ENCODE measurements at regions not wholly inside any gene's neighbourhood (a gene's known extent, or its start where the extent isn't known, plus 50 kb on each side); places are given as distances from the start of the nearest gene placed in this dataset.
"Not testable (repeated sequence)": the region's sequence is repeated elsewhere in the genome, so short reads cannot be mapped to it uniquely, and the experiment has no call there.

DNA sequence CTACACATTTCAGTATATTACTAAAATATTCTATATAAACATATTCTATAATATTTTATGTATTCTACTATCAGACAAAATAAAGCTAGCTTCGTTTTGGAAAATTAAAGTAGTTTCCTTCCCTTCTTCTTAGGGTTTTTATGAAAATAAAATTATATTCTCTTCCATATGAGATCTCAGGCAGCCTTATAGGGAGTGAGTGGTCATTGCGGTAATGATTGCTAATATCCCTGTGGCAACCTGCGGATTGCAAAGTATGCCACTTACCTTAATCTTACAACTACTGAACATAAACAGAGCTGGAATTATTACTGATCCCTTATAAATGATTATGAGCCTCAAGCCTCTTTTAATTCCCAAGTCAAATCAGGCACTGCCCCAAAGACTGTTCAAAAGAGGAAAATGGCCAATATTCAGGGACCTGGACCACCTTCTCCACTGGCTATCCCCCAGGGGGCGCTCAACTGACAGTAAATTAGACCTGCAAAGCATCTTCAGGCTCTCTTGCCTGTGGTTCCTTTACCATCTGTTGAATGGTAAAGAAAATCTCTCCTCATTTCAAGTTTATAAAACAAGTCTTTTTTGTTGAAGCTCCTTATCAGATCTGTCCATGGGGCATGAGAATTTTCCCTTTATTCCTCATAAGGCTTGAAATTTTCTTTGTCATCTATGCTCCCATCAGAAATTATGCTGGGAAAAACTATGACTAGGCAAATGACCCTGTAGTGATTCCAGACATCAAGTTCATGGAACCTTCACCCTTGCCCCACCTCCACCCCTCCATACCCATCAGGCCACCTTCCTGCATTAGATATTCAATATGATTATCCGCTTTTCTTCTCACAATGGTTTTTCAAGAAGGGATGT, 163.9 kb downstream of the CEMIP2 start:
- WGBS: 65% methylated on average over 5 of the region's 5 CpGs
- Histone ChIP-seq H3K4me1 (peaks cover 9% of the 10 kb centered on the region), H3K27ac (no peak overlapping the region), H3K27me3 (no peaks in the 10 kb centered on the region), H3K4me3 (no peak overlapping the region), H3K9me3 (no peaks in the 10 kb centered on the region), H3K36me3 (no peaks in the 10 kb centered on the region)
- TF ChIP-seq POLR2A (IDR thresholded peaks at IDR 0.05) (no peak), EP300 (IDR thresholded peaks at IDR 0.05) (no peak), POLR2AphosphoS5 (IDR thresholded peaks at IDR 0.05) (no peak)
- TF ChIP-seq, protein P1, sequence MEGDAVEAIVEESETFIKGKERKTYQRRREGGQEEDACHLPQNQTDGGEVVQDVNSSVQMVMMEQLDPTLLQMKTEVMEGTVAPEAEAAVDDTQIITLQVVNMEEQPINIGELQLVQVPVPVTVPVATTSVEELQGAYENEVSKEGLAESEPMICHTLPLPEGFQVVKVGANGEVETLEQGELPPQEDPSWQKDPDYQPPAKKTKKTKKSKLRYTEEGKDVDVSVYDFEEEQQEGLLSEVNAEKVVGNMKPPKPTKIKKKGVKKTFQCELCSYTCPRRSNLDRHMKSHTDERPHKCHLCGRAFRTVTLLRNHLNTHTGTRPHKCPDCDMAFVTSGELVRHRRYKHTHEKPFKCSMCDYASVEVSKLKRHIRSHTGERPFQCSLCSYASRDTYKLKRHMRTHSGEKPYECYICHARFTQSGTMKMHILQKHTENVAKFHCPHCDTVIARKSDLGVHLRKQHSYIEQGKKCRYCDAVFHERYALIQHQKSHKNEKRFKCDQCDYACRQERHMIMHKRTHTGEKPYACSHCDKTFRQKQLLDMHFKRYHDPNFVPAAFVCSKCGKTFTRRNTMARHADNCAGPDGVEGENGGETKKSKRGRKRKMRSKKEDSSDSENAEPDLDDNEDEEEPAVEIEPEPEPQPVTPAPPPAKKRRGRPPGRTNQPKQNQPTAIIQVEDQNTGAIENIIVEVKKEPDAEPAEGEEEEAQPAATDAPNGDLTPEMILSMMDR (IDR thresholded peaks at IDR 0.05): peak; percentile 32 to 50
- DNase-seq (ENCODE audit: low spot score in 2 of 2): peak in 1 of 2 donors; percentile 71

DNA sequence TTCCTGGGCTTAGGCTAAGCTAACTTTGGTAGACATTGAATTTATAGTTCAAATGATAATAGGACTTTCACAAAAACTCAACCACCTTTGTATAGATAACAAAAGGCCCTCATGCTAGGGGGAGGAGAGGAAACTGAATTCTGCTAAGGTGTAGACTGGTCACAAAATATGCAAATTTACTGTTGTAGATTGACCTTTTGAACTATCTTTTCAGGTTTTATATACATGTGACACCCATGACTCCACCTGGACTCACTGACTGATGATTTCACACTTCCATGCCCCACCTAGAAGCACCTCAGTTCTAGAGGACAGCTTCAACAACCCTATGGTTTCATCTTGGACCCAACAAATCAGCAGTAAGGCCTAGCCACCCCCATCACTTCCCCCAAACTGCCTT, 165.7 kb downstream of the CEMIP2 start:
- DNase-seq (ENCODE audit: low spot score in 2 of 2): no peak
- H3K36me3 ChIP-seq: no peaks in the 10 kb centered on the region
- no peak overlapping the region for H3K27ac ChIP-seq
- peaks cover 6% of the 10 kb centered on the region for H3K4me1 ChIP-seq
- TF ChIP-seq, protein P1 (IDR thresholded peaks at IDR 0.05): no peak
- TF ChIP-seq POLR2A (IDR thresholded peaks at IDR 0.05) (no peak), POLR2AphosphoS5 (IDR thresholded peaks at IDR 0.05) (no peak), EP300 (IDR thresholded peaks at IDR 0.05) (no peak)
- H3K9me3 ChIP-seq: no peaks in the 10 kb centered on the region
- H3K27me3 ChIP-seq: no peaks in the 10 kb centered on the region
- no peak overlapping the region for H3K4me3 ChIP-seq

DNA sequence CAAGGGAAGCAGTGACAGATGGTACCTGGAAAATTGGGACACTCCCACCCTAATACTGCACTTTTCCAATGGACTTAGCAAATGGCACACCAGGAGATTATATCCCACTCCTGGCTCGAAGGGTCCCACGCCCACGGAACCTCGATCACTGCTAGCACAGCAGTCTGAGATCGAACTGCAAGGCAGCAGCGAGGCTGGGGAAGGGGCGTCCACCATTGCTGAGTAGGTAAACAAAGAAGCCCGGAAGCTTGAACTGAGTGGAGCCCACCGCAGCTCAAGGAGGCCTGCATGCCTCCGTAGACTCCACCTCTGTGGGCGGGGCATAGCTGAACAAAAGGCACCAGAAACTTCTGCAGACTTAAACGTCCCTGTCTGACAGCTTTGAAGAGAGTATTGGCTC, 172.6 kb downstream of the CEMIP2 start:
- WGBS: 81% methylated on average over 11 of the region's 12 CpGs
- not testable (repeated sequence) for H3K36me3 ChIP-seq

DNA sequence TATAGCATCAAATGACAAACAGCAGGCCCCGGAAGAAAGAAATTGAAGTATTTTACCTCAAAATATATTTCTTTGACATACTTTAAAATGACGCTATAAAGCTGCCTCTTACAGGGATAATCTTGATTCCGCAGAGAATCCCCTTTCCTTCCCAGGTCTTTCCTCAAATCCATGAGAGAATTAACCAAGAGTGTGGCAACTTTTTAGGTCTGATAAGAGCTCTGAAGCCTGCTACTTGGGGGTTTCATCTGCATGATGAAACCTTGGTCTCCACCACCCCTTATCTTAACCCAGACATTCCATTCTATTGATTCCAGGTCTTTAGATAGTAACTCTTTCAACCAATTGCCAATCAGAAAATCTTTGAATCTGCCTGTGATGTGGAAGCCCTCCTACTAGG, 173.8 kb downstream of the CEMIP2 start:
- Histone ChIP-seq H3K36me3 (no peaks in the 10 kb centered on the region), H3K9me3 (no peaks in the 10 kb centered on the region), H3K4me3 (no peak overlapping the region), H3K27ac (no peak overlapping the region), H3K4me1 (no peaks in the 10 kb centered on the region), H3K27me3 (no peaks in the 10 kb centered on the region)
- no peak for DNase-seq (ENCODE audit: low spot score in 2 of 2)
- 79% methylated on average over 3 of the region's 3 CpGs for WGBS
- TF ChIP-seq, protein P1 (IDR thresholded peaks at IDR 0.05): no peak

More for the DNA sequence above, 172.6 kb downstream of the CEMIP2 start:
- not testable (repeated sequence) for DNase-seq (ENCODE audit: low spot score in 2 of 2); H3K4me1 ChIP-seq; H3K27me3 ChIP-seq; H3K4me3 ChIP-seq; H3K9me3 ChIP-seq; H3K27ac ChIP-seq

DNA sequence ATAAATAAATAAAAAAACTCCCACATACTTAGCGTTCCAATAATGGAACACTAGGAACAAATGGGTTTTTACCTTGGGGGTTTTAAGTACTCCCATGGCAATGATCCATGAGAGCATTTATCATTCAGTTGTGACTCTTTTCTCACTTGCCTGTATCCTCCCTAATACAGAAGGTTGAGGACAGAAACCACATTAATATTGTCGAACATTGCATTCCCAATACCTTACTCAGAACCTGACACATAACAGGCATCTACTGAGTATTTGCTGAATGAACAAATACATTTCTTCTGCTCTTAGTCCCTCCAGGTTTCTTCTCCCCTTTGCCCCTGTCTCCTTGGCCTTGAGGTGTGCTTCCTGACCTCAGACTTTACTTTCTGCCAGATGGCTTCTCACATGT, 175.9 kb downstream of the CEMIP2 start:
- Histone ChIP-seq H3K4me1 (no peaks in the 10 kb centered on the region), H3K36me3 (no peaks in the 10 kb centered on the region), H3K9me3 (no peaks in the 10 kb centered on the region), H3K4me3 (no peak overlapping the region), H3K27me3 (no peaks in the 10 kb centered on the region), H3K27ac (no peak overlapping the region)
- no peak for TF ChIP-seq POLR2A (IDR thresholded peaks at IDR 0.05)
- TF ChIP-seq POLR2AphosphoS5 (IDR thresholded peaks at IDR 0.05): no peak
- TF ChIP-seq, protein P1 (IDR thresholded peaks at IDR 0.05): no peak
- TF ChIP-seq EP300 (IDR thresholded peaks at IDR 0.05): no peak
- DNase-seq (ENCODE audit: low spot score in 2 of 2): no peak
- WGBS: 90% methylated on average over 2 of the region's 2 CpGs

DNA sequence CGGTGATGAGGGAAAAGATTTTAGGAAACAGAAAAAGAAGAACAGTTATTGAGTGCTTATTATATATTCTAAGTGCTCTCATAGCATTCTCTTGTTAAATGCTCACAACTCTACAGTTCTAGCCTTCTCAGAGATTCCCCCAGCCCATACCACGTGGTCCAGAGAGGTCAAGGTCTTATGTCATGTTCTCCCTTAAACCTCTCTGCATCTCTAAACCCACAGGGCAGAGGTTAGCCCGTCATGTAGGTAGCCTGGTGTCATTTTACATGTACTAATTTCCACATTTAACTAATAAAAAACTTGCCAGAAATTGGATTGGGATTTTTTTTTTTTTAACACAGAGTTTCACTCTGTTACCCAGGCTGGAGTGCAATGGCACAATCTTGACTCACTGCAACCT, 178.0 kb downstream of the CEMIP2 start:
- no peaks in the 10 kb centered on the region for H3K27me3 ChIP-seq
- TF ChIP-seq, protein P1 (IDR thresholded peaks at IDR 0.05): no peak
- no peak for TF ChIP-seq POLR2A (IDR thresholded peaks at IDR 0.05)
- TF ChIP-seq POLR2AphosphoS5 (IDR thresholded peaks at IDR 0.05): no peak
- no peak for TF ChIP-seq EP300 (IDR thresholded peaks at IDR 0.05)
- H3K27ac ChIP-seq: no peak overlapping the region

More for the DNA sequence above, 178.0 kb downstream of the CEMIP2 start:
- Histone ChIP-seq H3K36me3 (no peaks in the 10 kb centered on the region), H3K4me3 (no peak overlapping the region), H3K9me3 (no peaks in the 10 kb centered on the region), H3K4me1 (no peaks in the 10 kb centered on the region)
- DNase-seq (ENCODE audit: low spot score in 2 of 2): no peak
- WGBS: 72% methylated on average over 3 of the region's 3 CpGs

All from suprapubic skin (tissue), 4 donors.